Kidney (tissue), 13 donors: ENCODE measurements at regions not wholly inside any gene's neighbourhood (a gene's known extent, or its start where the extent isn't known, plus 50 kb on each side); places are given as distances from the start of the nearest gene placed in this dataset.
A peak's percentile ranks its signal among the peaks of the same experiment; 100 is the strongest.

ENCODE experiments used
- DNase-seq, 5 donors: peaks; one replicate each; pipeline ENCODE4 v3.0.0-alpha.2; 2013 to 2020
- FAIRE-seq: peaks from 2 replicates; lab custom pipeline; 2012; peaks lifted over from hg19 to GRCh38; lab: Jason Lieb, UNC
- H3K27ac ChIP-seq, 2 donors: one replicate each; pipeline ENCODE4 v1.7.0; 2013; ENCODE audit warnings: low read depth in 2 of 2, low read length in 2 of 2, inconsistent platforms in 1 of 2
- H3K27me3 ChIP-seq: one replicate; pipeline ENCODE4 v1.7.1; 2013; ENCODE audit warnings: low read length, inconsistent platforms; ENCODE audit not compliant: control insufficient read depth, insufficient read depth
- H3K36me3 ChIP-seq, 3 donors: one replicate each; pipeline versions ENCODE4 v1.7.0 to v1.7.1; 2013; ENCODE audit warnings: low read length in 3 of 3, control low read depth in 1 of 3, inconsistent platforms in 1 of 3; ENCODE audit not compliant: insufficient read depth in 3 of 3, control insufficient read depth in 2 of 3
- H3K4me1 ChIP-seq, 3 donors: one replicate each; pipeline versions ENCODE4 v1.7.0 to v1.7.1; 2013; ENCODE audit warnings: low read length in 3 of 3, inconsistent platforms in 1 of 3, low read depth in 1 of 3; ENCODE audit not compliant: control insufficient read depth in 2 of 3, insufficient read depth in 2 of 3
- H3K4me3 ChIP-seq, 3 donors: one replicate each; pipeline versions ENCODE4 v1.7.0 to v1.8.1; 2013; ENCODE audit warnings: low read length in 3 of 3, control low read depth in 1 of 3, inconsistent platforms in 1 of 3
- H3K9ac ChIP-seq, 3 donors: one replicate each; pipeline versions ENCODE4 v1.7.0 to v1.7.1; 2013; ENCODE audit warnings: low read length in 3 of 3, control low read depth in 1 of 3, inconsistent platforms in 1 of 3
- H3K9me3 ChIP-seq, 3 donors: one replicate each; pipeline versions ENCODE4 v1.7.0 to v1.7.1; 2013; ENCODE audit warnings: low read length in 3 of 3, control low read depth in 1 of 3, inconsistent platforms in 1 of 3; ENCODE audit not compliant: control insufficient read depth in 2 of 3, insufficient read depth in 1 of 3
- CTCF ChIP-seq: IDR thresholded peaks from 3 replicates; pipeline ENCODE4 v1.5.1; 2012; ENCODE audit warnings: mild to moderate bottlenecking, moderate library complexity, borderline replicate concordance; ENCODE audit not compliant: insufficient read depth; ENCODE audit errors: extremely low read depth
- intact Hi-C: fragments of 100-400 bp; cut with DNase I; formaldehyde crosslinking; loops from one replicate; pipeline ENCODE4 v1.11.1; 2022
- donor health status: control.
- donor health status: control.
- donor health status: control.
- donor health status: control.
- donor health status: control.
- donor health status: DM: yes; HTN: yes; CAD: no.
- donor health status: Normal renal cell carcinoma (clear cell type).

GRCh38 chr4:81664079-81664478 is 192.4 kb upstream of the RASGEF1B start:
- H3K9me3 ChIP-seq, result no peaks in the 10 kb centered on the region
- peak overlapping the region in 1 of 3 donors; percentile 17 for H3K4me3 ChIP-seq
- no peak for TF ChIP-seq CTCF
- no peak overlapping the region for H3K9ac ChIP-seq
- no peak for FAIRE-seq
- intact Hi-C loops, result no loop called here
- peaks cover 0 to 4% (median 0%) of the 10 kb centered on the region in 3 donors for H3K4me1 ChIP-seq
- H3K27me3 ChIP-seq, result no peaks in the 10 kb centered on the region
- no peak for DNase-seq
- no peaks in the 10 kb centered on the region for H3K36me3 ChIP-seq
- H3K27ac ChIP-seq, result no peak overlapping the region

- DNase-seq, result no peak
- FAIRE-seq, result no peak
- no peak for TF ChIP-seq CTCF
- no peak overlapping the region for H3K9ac ChIP-seq
- H3K9me3 ChIP-seq, result no peaks in the 10 kb centered on the region
- H3K36me3 ChIP-seq, result no peaks in the 10 kb centered on the region
- intact Hi-C loops, result no loop called here
- H3K27me3 ChIP-seq, result no peaks in the 10 kb centered on the region
- no peak overlapping the region for H3K4me3 ChIP-seq
- H3K4me1 ChIP-seq, result peaks cover 0 to 4% (median 0%) of the 10 kb centered on the region in 3 donors
- H3K27ac ChIP-seq, result no peak overlapping the region
Observed at GRCh38 chr4:81663368-81663767, 191.7 kb upstream of the RASGEF1B start.

- Histone ChIP-seq H3K9me3 (no peaks in the 10 kb centered on the region), H3K27ac (no peak overlapping the region), H3K27me3 (no peaks in the 10 kb centered on the region), H3K4me3 (no peak overlapping the region), H3K36me3 (no peaks in the 10 kb centered on the region), H3K9ac (no peak overlapping the region), H3K4me1 (no peaks in the 10 kb centered on the region)
- FAIRE-seq (no peak), DNase-seq (no peak)
- intact Hi-C loops, result no loop called here
- no peak for TF ChIP-seq CTCF
Observed at GRCh38 chr4:81659051-81659450, 187.3 kb upstream of the RASGEF1B start.

- no peak overlapping the region for H3K27ac ChIP-seq
- no peaks in the 10 kb centered on the region for H3K9me3 ChIP-seq
- H3K9ac ChIP-seq, result no peak overlapping the region
- no peaks in the 10 kb centered on the region for H3K36me3 ChIP-seq
- no peaks in the 10 kb centered on the region for H3K27me3 ChIP-seq
- intact Hi-C loops, result no loop called here
- H3K4me1 ChIP-seq, result peaks cover 0 to 2% (median 0%) of the 10 kb centered on the region in 3 donors
- H3K4me3 ChIP-seq, result no peak overlapping the region
- DNase-seq, result peak in 2 of 5 donors; percentile 44 to 54
- TF ChIP-seq CTCF, result no peak
- FAIRE-seq, result no peak
Observed at GRCh38 chr4:81652069-81652478, 180.4 kb upstream of the RASGEF1B start.
